SK-N-SH treated with all-trans-retinoic acid at 6 μM for 48 hours (cell line): ENCODE measurements at regions not wholly inside any gene's neighbourhood (a gene's known extent, or its start where the extent isn't known, plus 50 kb on each side); places are given as distances from the start of the nearest gene placed in this dataset.

Experiments used
- ARNTL ChIP-seq: fragments of 450-650 bp; formaldehyde crosslinking; IDR thresholded peaks from 2 replicates; pipeline ENCODE4 v1.5.0; 2020; ENCODE audit warnings: low read depth, mild to moderate bottlenecking, moderate library complexity, borderline replicate concordance
- ESRRG ChIP-seq: fragments of 250-450 bp; sonication (Bioruptor Pico); IDR thresholded peaks from 2 replicates; pipeline ENCODE4 v1.6.1; 2021; ENCODE audit warnings: mild to moderate bottlenecking
- ISL1 ChIP-seq: fragments of 250-450 bp; sonication (Bioruptor Pico); IDR thresholded peaks from 2 replicates; pipeline ENCODE4 v2.1.2; 2022; ENCODE audit warnings: mild to moderate bottlenecking, moderate library complexity
- OSR1 ChIP-seq: fragments of 250-450 bp; sonication (Bioruptor Pico); IDR thresholded peaks from 2 replicates; pipeline ENCODE4 v1.8.0; 2022; ENCODE audit warnings: moderate library complexity, mild to moderate bottlenecking, inconsistent platforms
- SNAI2 ChIP-seq: fragments of 250-450 bp; sonication (Bioruptor Pico); IDR thresholded peaks from 2 replicates; pipeline ENCODE4 v1.5.0; 2020; ENCODE audit warnings: mild to moderate bottlenecking, moderate library complexity
- ZC3H10 ChIP-seq: fragments of 250-450 bp; sonication (Bioruptor Pico); IDR thresholded peaks from 2 replicates; pipeline ENCODE4 v1.5.1; 2021; ENCODE audit warnings: mild to moderate bottlenecking, moderate library complexity
- ZFP3 ChIP-seq: fragments of 250-450 bp; sonication (Bioruptor Pico); IDR thresholded peaks from 2 replicates; pipeline ENCODE4 v1.5.0; 2020; ENCODE audit warnings: mild to moderate bottlenecking, moderate library complexity
- ZFP30 ChIP-seq: fragments of 450-650 bp; formaldehyde crosslinking; IDR thresholded peaks from 2 replicates; pipeline ENCODE4 v1.5.0; 2022; ENCODE audit warnings: mild to moderate bottlenecking, moderate library complexity
- ZNF565 ChIP-seq: fragments of 450-650 bp; formaldehyde crosslinking; conservative IDR thresholded peaks from 2 replicates; pipeline ENCODE4 v1.5.0; 2020; ENCODE audit warnings: low read depth, mild to moderate bottlenecking, moderate library complexity
- ZNF8 ChIP-seq: fragments of 450-650 bp; formaldehyde crosslinking; IDR thresholded peaks from 2 replicates; pipeline ENCODE4 v1.5.0; 2020; ENCODE audit warnings: mild to moderate bottlenecking, moderate library complexity
- TF ChIP-seq, protein P1 (sequence below): fragments of 250-450 bp; sonication (Bioruptor Pico); IDR thresholded peaks from 2 replicates; pipeline ENCODE4 v1.5.1; 2020; ENCODE audit warnings: low read depth, mild to moderate bottlenecking, moderate library complexity
- TF ChIP-seq, protein P2 (sequence below): fragments of 250-450 bp; sonication (Bioruptor Pico); IDR thresholded peaks from 2 replicates; pipeline ENCODE4 v1.8.0; 2021; ENCODE audit warnings: low read depth, mild to moderate bottlenecking, moderate library complexity, borderline replicate concordance
- TF ChIP-seq, protein P3 (sequence below): fragments of 250-450 bp; sonication (Bioruptor Pico); IDR thresholded peaks from 2 replicates; pipeline ENCODE4 v1.8.0; 2020; ENCODE audit warnings: mild to moderate bottlenecking, moderate library complexity, borderline replicate concordance
- TF ChIP-seq, protein P4 (sequence below): fragments of 250-450 bp; sonication (Bioruptor Pico); IDR thresholded peaks from 2 replicates; pipeline ENCODE4 v1.5.1; 2021; ENCODE audit warnings: mild to moderate bottlenecking, moderate library complexity

DNA sequence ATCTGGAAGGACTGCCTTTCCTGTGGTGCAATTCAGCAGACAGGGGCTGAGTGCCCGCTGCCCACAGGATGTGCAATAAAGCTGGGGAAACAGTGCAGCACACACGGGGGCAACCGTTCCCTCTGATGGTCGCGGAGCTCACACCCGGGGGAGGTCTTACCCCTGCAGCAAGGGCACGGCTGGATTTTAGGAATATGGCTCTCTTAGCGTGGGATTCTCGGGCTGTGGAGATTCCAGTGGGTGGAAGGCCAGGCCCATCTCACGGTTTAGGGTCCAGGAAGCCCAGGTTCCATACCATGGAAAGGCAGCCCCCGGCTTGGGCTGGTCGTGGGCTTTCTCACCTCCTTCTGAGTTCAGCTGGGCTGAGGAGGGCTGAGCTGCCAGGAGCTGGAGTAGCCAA is 244.1 kb downstream of the MED10 start:
- TF ChIP-seq ZNF8 (CRISPR knock-in tag) (no peak), OSR1 (CRISPR knock-in tag) (no peak), ZFP30 (no peak), ARNTL (CRISPR knock-in tag) (no peak), SNAI2 (CRISPR knock-in tag) (no peak), ESRRG (no peak), ZNF565 (no peak), ZC3H10 (CRISPR knock-in tag) (no peak), ISL1 (CRISPR knock-in tag) (no peak), ZFP3 (no peak)
- TF ChIP-seq, protein P1, sequence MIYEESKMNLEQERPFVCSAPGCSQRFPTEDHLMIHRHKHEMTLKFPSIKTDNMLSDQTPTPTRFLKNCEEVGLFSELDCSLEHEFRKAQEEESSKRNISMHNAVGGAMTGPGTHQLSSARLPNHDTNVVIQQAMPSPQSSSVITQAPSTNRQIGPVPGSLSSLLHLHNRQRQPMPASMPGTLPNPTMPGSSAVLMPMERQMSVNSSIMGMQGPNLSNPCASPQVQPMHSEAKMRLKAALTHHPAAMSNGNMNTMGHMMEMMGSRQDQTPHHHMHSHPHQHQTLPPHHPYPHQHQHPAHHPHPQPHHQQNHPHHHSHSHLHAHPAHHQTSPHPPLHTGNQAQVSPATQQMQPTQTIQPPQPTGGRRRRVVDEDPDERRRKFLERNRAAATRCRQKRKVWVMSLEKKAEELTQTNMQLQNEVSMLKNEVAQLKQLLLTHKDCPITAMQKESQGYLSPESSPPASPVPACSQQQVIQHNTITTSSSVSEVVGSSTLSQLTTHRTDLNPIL = no peak
- TF ChIP-seq, protein P2, sequence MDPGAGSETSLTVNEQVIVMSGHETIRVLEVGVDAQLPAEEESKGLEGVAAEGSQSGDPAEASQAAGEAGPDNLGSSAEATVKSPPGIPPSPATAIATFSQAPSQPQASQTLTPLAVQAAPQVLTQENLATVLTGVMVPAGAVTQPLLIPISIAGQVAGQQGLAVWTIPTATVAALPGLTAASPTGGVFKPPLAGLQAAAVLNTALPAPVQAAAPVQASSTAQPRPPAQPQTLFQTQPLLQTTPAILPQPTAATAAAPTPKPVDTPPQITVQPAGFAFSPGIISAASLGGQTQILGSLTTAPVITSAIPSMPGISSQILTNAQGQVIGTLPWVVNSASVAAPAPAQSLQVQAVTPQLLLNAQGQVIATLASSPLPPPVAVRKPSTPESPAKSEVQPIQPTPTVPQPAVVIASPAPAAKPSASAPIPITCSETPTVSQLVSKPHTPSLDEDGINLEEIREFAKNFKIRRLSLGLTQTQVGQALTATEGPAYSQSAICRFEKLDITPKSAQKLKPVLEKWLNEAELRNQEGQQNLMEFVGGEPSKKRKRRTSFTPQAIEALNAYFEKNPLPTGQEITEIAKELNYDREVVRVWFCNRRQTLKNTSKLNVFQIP = no peak
- TF ChIP-seq, protein P3, sequence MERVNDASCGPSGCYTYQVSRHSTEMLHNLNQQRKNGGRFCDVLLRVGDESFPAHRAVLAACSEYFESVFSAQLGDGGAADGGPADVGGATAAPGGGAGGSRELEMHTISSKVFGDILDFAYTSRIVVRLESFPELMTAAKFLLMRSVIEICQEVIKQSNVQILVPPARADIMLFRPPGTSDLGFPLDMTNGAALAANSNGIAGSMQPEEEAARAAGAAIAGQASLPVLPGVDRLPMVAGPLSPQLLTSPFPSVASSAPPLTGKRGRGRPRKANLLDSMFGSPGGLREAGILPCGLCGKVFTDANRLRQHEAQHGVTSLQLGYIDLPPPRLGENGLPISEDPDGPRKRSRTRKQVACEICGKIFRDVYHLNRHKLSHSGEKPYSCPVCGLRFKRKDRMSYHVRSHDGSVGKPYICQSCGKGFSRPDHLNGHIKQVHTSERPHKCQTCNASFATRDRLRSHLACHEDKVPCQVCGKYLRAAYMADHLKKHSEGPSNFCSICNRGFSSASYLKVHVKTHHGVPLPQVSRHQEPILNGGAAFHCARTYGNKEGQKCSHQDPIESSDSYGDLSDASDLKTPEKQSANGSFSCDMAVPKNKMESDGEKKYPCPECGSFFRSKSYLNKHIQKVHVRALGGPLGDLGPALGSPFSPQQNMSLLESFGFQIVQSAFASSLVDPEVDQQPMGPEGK (CRISPR knock-in tag) = no peak
- TF ChIP-seq, protein P4, sequence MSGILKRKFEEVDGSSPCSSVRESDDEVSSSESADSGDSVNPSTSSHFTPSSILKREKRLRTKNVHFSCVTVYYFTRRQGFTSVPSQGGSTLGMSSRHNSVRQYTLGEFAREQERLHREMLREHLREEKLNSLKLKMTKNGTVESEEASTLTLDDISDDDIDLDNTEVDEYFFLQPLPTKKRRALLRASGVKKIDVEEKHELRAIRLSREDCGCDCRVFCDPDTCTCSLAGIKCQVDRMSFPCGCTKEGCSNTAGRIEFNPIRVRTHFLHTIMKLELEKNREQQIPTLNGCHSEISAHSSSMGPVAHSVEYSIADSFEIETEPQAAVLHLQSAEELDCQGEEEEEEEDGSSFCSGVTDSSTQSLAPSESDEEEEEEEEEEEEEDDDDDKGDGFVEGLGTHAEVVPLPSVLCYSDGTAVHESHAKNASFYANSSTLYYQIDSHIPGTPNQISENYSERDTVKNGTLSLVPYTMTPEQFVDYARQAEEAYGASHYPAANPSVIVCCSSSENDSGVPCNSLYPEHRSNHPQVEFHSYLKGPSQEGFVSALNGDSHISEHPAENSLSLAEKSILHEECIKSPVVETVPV (CRISPR knock-in tag) = no peak
